Thoracic aorta (tissue), 2 donors: ENCODE measurements at regions not wholly inside any gene's neighbourhood (a gene's known extent, or its start where the extent isn't known, plus 50 kb on each side); places are given as distances from the start of the nearest gene placed in this dataset.

Experiments used
- ATAC-seq: fragments of 150-250 bp; one replicate; pipeline ENCODE4 v1.8.0; 2017; ENCODE audit warnings: low read depth; ENCODE audit not compliant: insufficient number of reproducible peaks, low FRiP score
- DNase-seq: peaks from one replicate; pipeline ENCODE4 v3.0.0-alpha.2; 2020; ENCODE audit warnings: low spot score
- H3K27ac ChIP-seq, 2 donors: fragments of 200-600 bp; sonication (generic); 1 replicate in 1 of 2; 2 replicates in 1 of 2; pipeline ENCODE4 v1.5.1; 2016; ENCODE audit warnings: mild to moderate bottlenecking in 2 of 2, moderate library complexity in 2 of 2
- H3K27me3 ChIP-seq: fragments of 200-600 bp; sonication (generic); replicated peaks from 2 replicates; pipeline ENCODE4 v1.6.0; 2016; ENCODE audit warnings: mild to moderate bottlenecking; ENCODE audit not compliant: insufficient read depth
- H3K36me3 ChIP-seq: fragments of 200-600 bp; sonication (generic); one replicate; pipeline ENCODE4 v1.5.1; 2016
- H3K4me1 ChIP-seq, 2 donors: fragments of 200-600 bp; sonication (generic); 1 replicate in 1 of 2; 2 replicates in 1 of 2; pipeline versions ENCODE4 v1.5.1 to v1.6.0; 2016; ENCODE audit warnings: low read depth in 2 of 2, mild to moderate bottlenecking in 1 of 2; ENCODE audit not compliant: control insufficient read depth in 1 of 2
- H3K4me3 ChIP-seq: fragments of 200-600 bp; sonication (generic); 2 replicates; pipeline ENCODE4 v1.5.1; 2016; ENCODE audit warnings: mild to moderate bottlenecking
- H3K9me3 ChIP-seq: fragments of 200-600 bp; sonication (generic); 2 replicates; pipeline ENCODE4 v1.5.1; 2016
- TF ChIP-seq, protein P1 (sequence below): fragments of 200-600 bp; sonication (generic); IDR thresholded peaks from one replicate; pipeline ENCODE4 v1.5.1; 2019; ENCODE audit warnings: antibody characterized with exemption

DNA sequence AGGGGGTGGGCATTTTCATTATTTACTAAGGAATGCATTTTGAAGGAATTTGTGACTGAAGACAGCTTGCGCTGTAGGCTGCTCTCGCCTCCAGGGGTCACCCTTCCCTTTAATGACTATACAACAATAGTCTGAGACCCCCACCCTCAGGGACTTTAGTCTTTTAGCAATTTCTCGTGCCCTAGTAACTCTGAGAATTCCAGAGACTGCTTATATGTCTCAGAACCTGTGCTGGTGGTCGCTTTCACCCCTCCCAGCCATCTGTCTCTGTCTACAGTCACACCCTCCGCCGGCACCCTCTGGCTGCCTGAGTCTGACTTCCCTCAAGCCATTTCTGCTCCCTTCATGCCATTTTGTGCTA, 671.4 kb downstream of the NR2F1-AS1 start:
- TF ChIP-seq, protein P1, sequence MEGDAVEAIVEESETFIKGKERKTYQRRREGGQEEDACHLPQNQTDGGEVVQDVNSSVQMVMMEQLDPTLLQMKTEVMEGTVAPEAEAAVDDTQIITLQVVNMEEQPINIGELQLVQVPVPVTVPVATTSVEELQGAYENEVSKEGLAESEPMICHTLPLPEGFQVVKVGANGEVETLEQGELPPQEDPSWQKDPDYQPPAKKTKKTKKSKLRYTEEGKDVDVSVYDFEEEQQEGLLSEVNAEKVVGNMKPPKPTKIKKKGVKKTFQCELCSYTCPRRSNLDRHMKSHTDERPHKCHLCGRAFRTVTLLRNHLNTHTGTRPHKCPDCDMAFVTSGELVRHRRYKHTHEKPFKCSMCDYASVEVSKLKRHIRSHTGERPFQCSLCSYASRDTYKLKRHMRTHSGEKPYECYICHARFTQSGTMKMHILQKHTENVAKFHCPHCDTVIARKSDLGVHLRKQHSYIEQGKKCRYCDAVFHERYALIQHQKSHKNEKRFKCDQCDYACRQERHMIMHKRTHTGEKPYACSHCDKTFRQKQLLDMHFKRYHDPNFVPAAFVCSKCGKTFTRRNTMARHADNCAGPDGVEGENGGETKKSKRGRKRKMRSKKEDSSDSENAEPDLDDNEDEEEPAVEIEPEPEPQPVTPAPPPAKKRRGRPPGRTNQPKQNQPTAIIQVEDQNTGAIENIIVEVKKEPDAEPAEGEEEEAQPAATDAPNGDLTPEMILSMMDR = no peak
- peaks cover 3 to 8% of the 10 kb centered on the region in 2 donors for H3K4me1 ChIP-seq
- H3K4me3 ChIP-seq = no peak overlapping the region
- no peaks in the 10 kb centered on the region for H3K27me3 ChIP-seq
- no peaks in the 10 kb centered on the region for H3K9me3 ChIP-seq
- DNase-seq (no peak), ATAC-seq (no peak)
- no peak overlapping the region for H3K27ac ChIP-seq
- H3K36me3 ChIP-seq = no peaks in the 10 kb centered on the region

DNA sequence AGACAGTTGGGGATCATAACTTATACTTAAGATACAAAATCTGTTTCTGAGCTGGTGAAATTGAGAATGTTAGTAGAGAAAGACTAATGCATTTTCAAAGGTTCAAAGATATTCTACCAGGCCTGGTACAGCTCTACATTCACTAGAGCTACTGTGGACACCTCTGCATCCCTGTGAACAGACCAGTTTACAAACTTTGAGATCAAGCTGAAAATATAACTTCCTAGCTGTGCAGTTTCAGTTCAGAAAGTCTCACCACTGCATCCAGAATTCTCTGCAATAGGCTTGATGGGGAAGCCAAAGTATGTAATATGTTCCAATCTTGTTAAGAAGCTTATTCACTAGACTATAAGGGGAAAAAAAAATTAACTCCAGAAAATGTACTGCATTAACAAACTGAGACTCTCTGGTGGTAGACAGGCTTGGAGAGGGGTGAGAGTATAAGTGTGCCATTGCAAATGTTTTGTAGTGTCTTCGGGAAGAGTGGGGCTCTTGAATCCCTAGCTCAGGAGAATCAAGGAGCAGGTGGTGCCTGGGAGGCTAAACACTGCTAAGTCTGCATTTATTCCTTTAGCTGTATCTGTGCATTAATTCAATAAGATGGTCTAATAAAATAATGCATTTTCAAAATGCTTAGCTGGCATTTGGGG, 671.9 kb downstream of the NR2F1-AS1 start:
- H3K4me3 ChIP-seq = no peak overlapping the region
- H3K27ac ChIP-seq = no peak overlapping the region
- peaks cover 3 to 8% of the 10 kb centered on the region in 2 donors for H3K4me1 ChIP-seq
- no peak for DNase-seq
- H3K36me3 ChIP-seq = no peaks in the 10 kb centered on the region
- ATAC-seq = no peak
- H3K27me3 ChIP-seq = no peaks in the 10 kb centered on the region
- TF ChIP-seq, protein P1 = no peak
- H3K9me3 ChIP-seq = no peaks in the 10 kb centered on the region

DNA sequence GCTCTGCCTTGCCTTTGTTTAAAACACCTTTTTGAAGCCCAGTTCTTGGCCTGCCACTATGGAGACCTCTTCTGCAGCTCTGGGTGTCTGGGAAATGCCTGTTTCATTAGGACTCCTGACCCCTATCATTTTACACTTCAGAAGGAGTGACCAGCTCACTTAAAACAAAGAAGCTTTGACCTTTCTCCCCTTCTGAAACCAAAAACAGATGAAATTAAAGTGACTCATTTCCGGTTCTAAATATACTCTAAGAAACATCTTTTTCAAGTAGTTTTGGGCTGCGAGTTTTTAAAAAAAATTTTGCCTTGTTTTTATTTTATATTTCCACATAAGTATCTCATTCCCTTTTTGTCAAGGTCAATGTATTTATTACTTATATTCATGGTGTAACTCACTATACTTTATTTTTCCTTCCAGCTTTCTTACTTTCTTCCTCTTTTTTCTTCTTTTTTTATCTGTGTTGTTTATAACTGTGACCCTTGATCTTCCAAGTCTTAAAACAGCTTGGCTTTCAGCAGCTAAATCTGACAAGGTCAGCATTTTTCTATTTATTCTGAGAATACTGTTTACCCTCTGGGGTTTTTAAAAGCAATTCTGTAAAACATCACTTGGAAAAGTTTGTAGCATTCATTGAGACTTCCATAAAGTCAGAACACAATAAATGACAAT, 672.9 kb downstream of the NR2F1-AS1 start:
- Histone ChIP-seq H3K4me3 (no peak overlapping the region), H3K36me3 (no peaks in the 10 kb centered on the region), H3K27ac (no peak overlapping the region), H3K27me3 (no peaks in the 10 kb centered on the region), H3K9me3 (no peaks in the 10 kb centered on the region), H3K4me1 (peaks cover 3 to 8% of the 10 kb centered on the region in 2 donors)
- no peak for DNase-seq
- TF ChIP-seq, protein P1 = no peak
- ATAC-seq = no peak

DNA sequence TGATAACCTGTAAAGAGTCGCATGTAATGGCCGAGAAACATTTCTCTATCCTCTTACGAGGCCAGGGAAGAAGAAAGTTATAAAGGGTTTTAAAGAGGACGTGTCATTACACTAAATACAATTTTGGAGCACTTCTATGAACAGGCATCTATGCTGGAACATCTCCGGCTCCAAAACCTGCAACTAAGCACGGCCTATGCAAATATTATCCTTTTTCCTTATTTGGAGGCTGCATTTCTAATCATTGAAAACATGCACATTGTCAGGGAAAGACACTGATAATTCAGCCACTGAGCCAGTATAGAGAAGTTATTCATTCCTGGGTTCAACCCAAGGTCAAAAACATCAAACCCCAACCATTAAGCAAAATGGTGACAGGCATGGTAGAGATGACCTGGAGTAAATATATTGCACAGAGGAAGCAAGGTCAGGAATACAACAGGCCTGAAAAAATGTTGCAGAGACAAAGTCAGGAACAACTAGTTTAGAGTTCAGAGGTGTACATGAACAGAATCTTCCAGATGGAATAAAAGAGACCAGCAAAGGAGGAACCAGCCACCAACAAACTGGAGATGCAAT, 674.1 kb downstream of the NR2F1-AS1 start:
- H3K4me1 ChIP-seq = peaks cover 3 to 8% of the 10 kb centered on the region in 2 donors
- H3K9me3 ChIP-seq = no peaks in the 10 kb centered on the region
- H3K4me3 ChIP-seq = no peak overlapping the region
- ATAC-seq = no peak
- H3K27ac ChIP-seq = no peak overlapping the region
- TF ChIP-seq, protein P1 = no peak
- no peak for DNase-seq
- H3K27me3 ChIP-seq = no peaks in the 10 kb centered on the region
- H3K36me3 ChIP-seq = no peaks in the 10 kb centered on the region

DNA sequence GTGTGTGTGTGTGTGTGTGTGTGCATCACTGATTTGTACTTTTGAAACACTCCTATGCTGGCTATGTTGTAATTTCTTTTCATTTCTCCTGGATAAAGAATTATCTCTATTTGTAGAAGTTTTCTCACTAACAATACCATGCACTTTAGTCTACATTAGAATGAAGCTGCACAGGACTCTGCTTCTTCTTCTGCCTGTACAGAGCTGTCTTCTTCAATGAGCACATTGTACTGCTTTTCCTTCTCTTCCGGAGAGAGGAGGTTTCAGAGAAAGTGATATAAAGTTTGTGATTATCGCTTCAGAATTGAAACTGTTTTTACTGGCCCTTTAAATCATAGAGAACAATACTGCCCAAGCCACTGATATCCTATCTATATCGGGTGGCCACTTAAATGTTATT, 677.0 kb downstream of the NR2F1-AS1 start:
- ATAC-seq = no peak
- no peak overlapping the region for H3K27ac ChIP-seq
- no peak for DNase-seq
- no peaks in the 10 kb centered on the region for H3K27me3 ChIP-seq
- H3K4me3 ChIP-seq = no peak overlapping the region
- no peaks in the 10 kb centered on the region for H3K36me3 ChIP-seq
- TF ChIP-seq, protein P1 = no peak
- H3K9me3 ChIP-seq = no peaks in the 10 kb centered on the region
- peaks cover 3 to 8% of the 10 kb centered on the region in 2 donors for H3K4me1 ChIP-seq
